OCI-LY1 (cell line): ENCODE measurements at regions not wholly inside any gene's neighbourhood (a gene's known extent, or its start where the extent isn't known, plus 50 kb on each side); places are given as distances from the start of the nearest gene placed in this dataset.

Experiments used
- CTCF ChIP-seq: fragments of 200-600 bp; sonication (generic), shearing (Covaris generic); IDR thresholded peaks from 2 replicates; pipeline ENCODE4 v1.5.1; 2017; ENCODE audit warnings: mild to moderate bottlenecking, antibody characterized with exemption, low read length, moderate library complexity, mixed read lengths
- EZH2 ChIP-seq: fragments of 200-600 bp; sonication (generic), shearing (Covaris generic); IDR thresholded peaks from 2 replicates; pipeline ENCODE4 v1.8.0; 2017; ENCODE audit warnings: borderline replicate concordance, mixed run types, mild to moderate bottlenecking, antibody characterized with exemption, low read length, moderate library complexity, mixed read lengths

GRCh38 chr4:13681570-13681969 is 54.0 kb upstream of the BOD1L1 start:
- no peak for TF ChIP-seq CTCF
- no peak for TF ChIP-seq EZH2
